ENCODE measurements at regions not wholly inside any gene's neighbourhood (a gene's known extent, or its start where the extent isn't known, plus 50 kb on each side); places are given as distances from the start of the nearest gene placed in this dataset.

DNA sequence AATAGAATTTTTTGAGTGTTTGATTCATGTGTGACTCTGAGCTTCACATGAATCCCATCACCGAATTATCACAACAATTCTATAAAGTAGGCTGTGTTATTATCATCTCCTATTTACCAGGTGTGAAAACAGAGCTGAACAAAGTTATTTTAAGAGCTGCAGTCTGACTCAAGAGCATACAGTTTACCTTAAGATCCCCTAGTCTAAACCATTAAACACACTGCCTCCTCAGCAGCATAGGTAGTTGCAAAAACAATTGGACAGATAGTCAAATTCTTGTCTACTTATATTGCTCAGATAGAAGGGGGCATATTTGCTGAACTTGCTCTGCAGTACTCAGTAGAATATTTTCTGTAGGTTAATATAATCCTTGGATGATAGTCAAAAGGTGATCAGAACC, 219.8 kb upstream of the ATP2B1 start:
- ChIA-PET CTCF (interaction anchor here (1.2 kb wide), 1 partner anchor 24 kb away, joined by 3 read pairs; no protein-coding TSS in a partner anchor), POLR2A (interaction anchor here (0.6 kb wide), 1 partner anchor 57 kb away, joined by 3 read pairs; no protein-coding TSS in a partner anchor)
- no peaks in the 10 kb centered on the region for H3K9me3 ChIP-seq (ENCODE audit: low read length)
- H3K36me3 Mint-ChIP-seq, result no peaks in the 10 kb centered on the region
- H3K4me3 ChIP-seq (ENCODE audit: low read length), result no peak overlapping the region
- H3K9me3 Mint-ChIP-seq, result no peaks in the 10 kb centered on the region
- H3K27ac Mint-ChIP-seq, result no peak overlapping the region
- H3K27me3 Mint-ChIP-seq, result no peaks in the 10 kb centered on the region
- peaks cover 10 to 18% (median 17%) of the 10 kb centered on the region in 3 donors for H3K4me1 Mint-ChIP-seq
- no peak for DNase-seq
- no peak overlapping the region for H3K27ac ChIP-seq (ENCODE audit: low read depth, low read length)
- H3K27me3 ChIP-seq (ENCODE audit: insufficient read depth, low read length, poor library complexity, severe bottlenecking), result no peaks in the 10 kb centered on the region
- no peaks in the 10 kb centered on the region for H3K4me1 ChIP-seq (ENCODE audit: insufficient read depth, low read length)
- no peak overlapping the region for H3K4me3 Mint-ChIP-seq
- no peaks in the 10 kb centered on the region for H3K36me3 ChIP-seq (ENCODE audit: insufficient read depth, low read length)

DNA sequence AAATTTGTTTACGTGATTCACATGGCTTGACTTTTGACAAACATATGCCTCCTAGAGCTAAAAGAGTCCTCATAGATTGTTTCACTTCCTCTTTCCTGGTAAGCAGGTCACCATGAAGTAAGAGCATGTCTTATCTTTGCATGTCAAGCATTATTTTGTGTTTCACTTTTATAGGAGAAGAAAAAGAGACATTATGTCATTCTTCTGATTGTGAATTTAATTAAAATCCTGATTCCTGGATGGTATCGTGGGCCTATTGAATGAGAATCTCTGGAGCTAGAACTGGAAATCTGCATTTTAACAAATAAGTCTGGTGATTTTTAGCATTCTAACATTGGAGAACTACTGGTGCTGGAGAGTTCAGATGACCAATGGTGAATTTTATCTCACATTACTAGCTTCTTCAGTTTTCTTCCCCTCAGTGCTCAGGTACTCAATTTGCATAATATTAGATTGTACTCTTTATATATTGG, 218.6 kb upstream of the ATP2B1 start:
- Mint-ChIP-seq H3K4me1 (peaks cover 6 to 11% (median 9%) of the 10 kb centered on the region in 3 donors), H3K4me3 (no peak overlapping the region), H3K36me3 (no peaks in the 10 kb centered on the region), H3K9me3 (no peaks in the 10 kb centered on the region), H3K27ac (peak overlapping the region in 2 of 8 donors; percentile 9 to 27), H3K27me3 (no peaks in the 10 kb centered on the region)
- ChIA-PET POLR2A (no interaction called here), CTCF (no interaction called here)
- Histone ChIP-seq H3K27me3 (ENCODE audit: insufficient read depth, low read length, poor library complexity, severe bottlenecking) (no peaks in the 10 kb centered on the region), H3K9me3 (ENCODE audit: low read length) (no peaks in the 10 kb centered on the region), H3K27ac (ENCODE audit: low read depth, low read length) (no peak overlapping the region), H3K4me1 (ENCODE audit: insufficient read depth, low read length) (no peaks in the 10 kb centered on the region), H3K4me3 (ENCODE audit: low read length) (no peak overlapping the region), H3K36me3 (ENCODE audit: insufficient read depth, low read length) (no peaks in the 10 kb centered on the region)
- no peak for DNase-seq

GRCh38 chr12:89924191-89924590, 215.6 kb upstream of the ATP2B1 start:
- Histone ChIP-seq H3K4me1 (ENCODE audit: insufficient read depth, low read length) (no peaks in the 10 kb centered on the region), H3K27ac (ENCODE audit: low read depth, low read length) (no peak overlapping the region), H3K36me3 (ENCODE audit: insufficient read depth, low read length) (no peaks in the 10 kb centered on the region), H3K27me3 (ENCODE audit: insufficient read depth, low read length, poor library complexity, severe bottlenecking) (no peaks in the 10 kb centered on the region), H3K4me3 (ENCODE audit: low read length) (no peak overlapping the region), H3K9me3 (ENCODE audit: low read length) (no peaks in the 10 kb centered on the region)
- H3K4me3 Mint-ChIP-seq, result no peak overlapping the region
- ChIA-PET CTCF (interaction anchor here (0.6 kb wide), 1 partner anchor 229 kb away, joined by 3 read pairs; no protein-coding TSS in a partner anchor), POLR2A (no interaction called here)
- no peak overlapping the region for H3K27ac Mint-ChIP-seq
- H3K36me3 Mint-ChIP-seq, result peaks cover 0 to 3% (median 0%) of the 10 kb centered on the region in 3 donors
- no peak for DNase-seq
- H3K9me3 Mint-ChIP-seq, result no peaks in the 10 kb centered on the region
- no peaks in the 10 kb centered on the region for H3K27me3 Mint-ChIP-seq
- peaks cover 6 to 8% (median 7%) of the 10 kb centered on the region in 3 donors for H3K4me1 Mint-ChIP-seq

DNA sequence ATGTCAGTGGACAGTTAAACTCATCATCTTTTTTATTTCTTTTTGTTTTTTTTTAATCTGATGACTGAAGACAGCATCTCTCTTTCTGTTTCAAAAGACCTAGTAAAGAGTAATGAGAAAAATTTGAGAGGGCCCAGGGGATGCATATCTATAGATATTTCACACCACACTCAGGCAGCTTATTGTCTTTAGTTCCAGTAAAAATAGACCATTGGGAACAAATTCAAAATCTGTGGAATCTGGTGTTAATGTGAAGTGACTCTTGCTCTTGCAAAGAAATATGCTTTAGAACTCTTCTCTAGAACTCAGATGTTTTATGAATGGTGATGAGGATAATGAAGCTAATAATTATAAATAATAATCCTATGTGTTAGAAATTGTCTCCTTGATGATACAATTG, 214.5 kb upstream of the ATP2B1 start:
- Histone ChIP-seq H3K27me3 (ENCODE audit: insufficient read depth, low read length, poor library complexity, severe bottlenecking) (no peaks in the 10 kb centered on the region), H3K36me3 (ENCODE audit: insufficient read depth, low read length) (no peaks in the 10 kb centered on the region), H3K4me3 (ENCODE audit: low read length) (no peak overlapping the region), H3K4me1 (ENCODE audit: insufficient read depth, low read length) (no peaks in the 10 kb centered on the region), H3K9me3 (ENCODE audit: low read length) (no peaks in the 10 kb centered on the region), H3K27ac (ENCODE audit: low read depth, low read length) (no peak overlapping the region)
- H3K27me3 Mint-ChIP-seq, result no peaks in the 10 kb centered on the region
- peaks cover 0 to 3% (median 0%) of the 10 kb centered on the region in 3 donors for H3K36me3 Mint-ChIP-seq
- no peak overlapping the region for H3K4me3 Mint-ChIP-seq
- ChIA-PET POLR2A (no interaction called here), CTCF (interaction anchor here (1.2 kb wide), 1 partner anchor 13 kb away, joined by 3 read pairs; no protein-coding TSS in a partner anchor)
- no peak overlapping the region for H3K27ac Mint-ChIP-seq
- no peaks in the 10 kb centered on the region for H3K9me3 Mint-ChIP-seq
- H3K4me1 Mint-ChIP-seq, result peaks cover 11 to 14% (median 13%) of the 10 kb centered on the region in 3 donors
- no peak for DNase-seq

GRCh38 chr12:89920866-89921265, 212.2 kb upstream of the ATP2B1 start:
- H3K36me3 Mint-ChIP-seq, result peaks cover 0 to 8% (median 0%) of the 10 kb centered on the region in 3 donors
- ChIA-PET CTCF (no interaction called here), POLR2A (no interaction called here)
- Histone ChIP-seq H3K4me3 (ENCODE audit: low read length) (no peak overlapping the region), H3K9me3 (ENCODE audit: low read length) (no peaks in the 10 kb centered on the region), H3K36me3 (ENCODE audit: insufficient read depth, low read length) (no peaks in the 10 kb centered on the region), H3K27me3 (ENCODE audit: insufficient read depth, low read length, poor library complexity, severe bottlenecking) (no peaks in the 10 kb centered on the region), H3K27ac (ENCODE audit: low read depth, low read length) (no peak overlapping the region), H3K4me1 (ENCODE audit: insufficient read depth, low read length) (no peaks in the 10 kb centered on the region)
- H3K9me3 Mint-ChIP-seq, result no peaks in the 10 kb centered on the region
- DNase-seq, result no peak
- H3K27me3 Mint-ChIP-seq, result no peaks in the 10 kb centered on the region
- H3K4me3 Mint-ChIP-seq, result no peak overlapping the region
- peak overlapping the region in 2 of 8 donors; percentile 4 to 61 for H3K27ac Mint-ChIP-seq
- H3K4me1 Mint-ChIP-seq, result peaks cover 7 to 9% (median 9%) of the 10 kb centered on the region in 3 donors

GRCh38 chr12:89919241-89919906, 210.7 kb upstream of the ATP2B1 start:
- no peak overlapping the region for H3K4me3 ChIP-seq (ENCODE audit: low read length)
- no peak overlapping the region for H3K27ac ChIP-seq (ENCODE audit: low read depth, low read length)
- H3K36me3 Mint-ChIP-seq, result peaks cover 0 to 8% (median 0%) of the 10 kb centered on the region in 3 donors
- no peak for DNase-seq
- H3K27me3 Mint-ChIP-seq, result no peaks in the 10 kb centered on the region
- ChIA-PET POLR2A (no interaction called here), CTCF (interaction anchor here (1.2 kb wide), 1 partner anchor 29 kb away, joined by 3 read pairs; no protein-coding TSS in a partner anchor)
- no peaks in the 10 kb centered on the region for H3K27me3 ChIP-seq (ENCODE audit: insufficient read depth, low read length, poor library complexity, severe bottlenecking)
- H3K9me3 Mint-ChIP-seq, result no peaks in the 10 kb centered on the region
- no peaks in the 10 kb centered on the region for H3K4me1 ChIP-seq (ENCODE audit: insufficient read depth, low read length)
- H3K36me3 ChIP-seq (ENCODE audit: insufficient read depth, low read length), result no peaks in the 10 kb centered on the region
- peaks cover 7 to 9% (median 9%) of the 10 kb centered on the region in 3 donors for H3K4me1 Mint-ChIP-seq
- H3K27ac Mint-ChIP-seq, result no peak overlapping the region
- no peak overlapping the region for H3K4me3 Mint-ChIP-seq
- no peaks in the 10 kb centered on the region for H3K9me3 ChIP-seq (ENCODE audit: low read length)

DNA sequence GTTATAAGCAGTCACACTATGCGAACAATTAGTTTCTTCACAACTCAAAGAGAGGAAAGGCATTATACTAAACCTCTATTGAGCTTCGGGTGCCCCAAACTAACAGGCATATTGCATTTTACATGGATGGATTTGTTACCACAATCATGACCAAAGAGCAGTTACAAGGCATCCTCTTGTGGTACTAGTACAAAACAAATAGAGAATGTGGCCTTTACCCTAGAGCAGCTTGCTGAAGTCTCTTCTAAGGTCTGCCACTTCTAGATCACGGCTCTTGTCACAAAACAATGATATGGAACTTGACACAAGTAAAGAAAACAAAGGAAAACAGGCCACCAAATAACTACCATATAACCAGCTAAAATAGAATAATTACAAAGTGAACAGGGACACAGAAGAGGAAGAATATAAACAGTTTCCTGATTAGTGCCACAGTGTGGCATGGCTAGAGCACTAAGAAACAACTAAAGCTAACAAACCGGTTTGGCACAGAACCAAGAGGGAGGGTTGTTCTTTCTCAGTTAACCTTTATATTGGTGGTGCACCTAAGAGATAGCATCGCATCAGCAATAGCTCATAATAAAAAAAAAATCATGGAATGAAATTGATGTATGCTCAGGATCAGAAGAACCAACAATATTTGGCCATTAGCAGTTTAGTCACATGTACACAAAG, 209.7 kb upstream of the ATP2B1 start:
- Mint-ChIP-seq H3K27me3 (no peaks in the 10 kb centered on the region), H3K4me3 (no peak overlapping the region), H3K36me3 (peaks cover 0 to 8% (median 0%) of the 10 kb centered on the region in 3 donors), H3K4me1 (peaks cover 7 to 9% (median 9%) of the 10 kb centered on the region in 3 donors), H3K27ac (peak overlapping the region in 5 of 8 donors; percentile 3 to 67 (median 35)), H3K9me3 (no peaks in the 10 kb centered on the region)
- CTCF ChIA-PET, result interaction anchor here (1.2 kb wide), 1 partner anchor 28 kb away, joined by 3 read pairs; no protein-coding TSS in a partner anchor
- Histone ChIP-seq H3K9me3 (ENCODE audit: low read length) (no peaks in the 10 kb centered on the region), H3K4me1 (ENCODE audit: insufficient read depth, low read length) (no peaks in the 10 kb centered on the region), H3K27ac (ENCODE audit: low read depth, low read length) (no peak overlapping the region), H3K4me3 (ENCODE audit: low read length) (no peak overlapping the region), H3K27me3 (ENCODE audit: insufficient read depth, low read length, poor library complexity, severe bottlenecking) (no peaks in the 10 kb centered on the region), H3K36me3 (ENCODE audit: insufficient read depth, low read length) (no peaks in the 10 kb centered on the region)
- POLR2A ChIA-PET, result no interaction called here
- DNase-seq, result no peak

- Mint-ChIP-seq H3K36me3 (peaks cover 0 to 19% (median 1%) of the 10 kb centered on the region in 3 donors), H3K27ac (no peak overlapping the region), H3K4me1 (no peaks in the 10 kb centered on the region), H3K4me3 (no peak overlapping the region), H3K9me3 (peaks cover 0 to 7% (median 4%) of the 10 kb centered on the region in 5 donors), H3K27me3 (peaks cover 0 to 4% of the 10 kb centered on the region in 2 donors)
- no peak overlapping the region for H3K27ac ChIP-seq (ENCODE audit: low read depth, low read length)
- DNase-seq, result no peak
- H3K27me3 ChIP-seq (ENCODE audit: insufficient read depth, low read length, poor library complexity, severe bottlenecking), result no peaks in the 10 kb centered on the region
- H3K4me3 ChIP-seq (ENCODE audit: low read length), result no peak overlapping the region
- H3K4me1 ChIP-seq (ENCODE audit: insufficient read depth, low read length), result no peaks in the 10 kb centered on the region
- CTCF ChIA-PET, result interaction anchor here (1.2 kb wide), 1 partner anchor 13 kb away, joined by 3 read pairs; no protein-coding TSS in a partner anchor
- H3K36me3 ChIP-seq (ENCODE audit: insufficient read depth, low read length), result no peaks in the 10 kb centered on the region
- POLR2A ChIA-PET, result no interaction called here
- H3K9me3 ChIP-seq (ENCODE audit: low read length), result no peaks in the 10 kb centered on the region
These were observed 201.1 kb upstream of the ATP2B1 start for GRCh38 chr12:89909753-89910152.

All from CD8-positive, alpha-beta memory T cell (primary cell).